ENCODE measurements at regions not wholly inside any gene's neighbourhood (a gene's known extent, or its start where the extent isn't known, plus 50 kb on each side); places are given as distances from the start of the nearest gene placed in this dataset.
A peak's percentile ranks its signal among the peaks of the same experiment; 100 is the strongest.

DNA sequence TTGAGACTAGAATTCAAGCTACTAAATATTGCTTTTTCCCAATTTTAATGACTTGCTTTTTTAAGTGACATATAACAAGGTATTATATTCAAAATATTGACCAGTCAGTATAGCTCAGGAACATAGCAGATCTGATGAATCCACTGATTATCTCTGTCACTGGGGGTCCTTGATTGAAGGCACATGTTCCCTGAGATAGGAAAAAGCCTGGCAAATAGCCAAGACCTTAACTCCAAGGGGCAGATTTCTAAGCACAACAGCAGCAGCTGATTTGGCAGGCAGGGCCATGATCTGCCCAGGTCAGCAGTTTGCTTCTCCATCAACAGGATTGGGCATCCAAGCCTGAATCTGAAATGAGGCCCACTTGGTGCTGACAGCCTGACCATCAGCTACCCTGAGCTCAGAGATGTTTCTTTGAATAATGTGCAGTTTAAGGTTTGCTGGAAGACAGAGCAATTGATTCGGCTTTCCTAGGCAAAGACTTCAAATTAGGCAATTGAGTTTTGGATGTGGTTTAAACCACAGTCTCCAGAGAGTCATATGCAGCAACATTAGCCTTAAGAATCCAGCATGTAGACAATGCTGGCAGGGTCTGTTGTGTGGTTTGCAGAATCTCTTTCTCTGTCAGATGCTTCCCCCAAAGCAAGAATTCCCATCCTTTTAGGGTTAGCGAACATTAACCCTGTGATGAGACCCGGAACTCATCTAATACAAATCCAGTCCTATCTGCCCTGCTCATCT is 352.6 kb downstream of the ADRA2A start (continued):
- TF ChIP-seq NANOG (IDR thresholded peaks at IDR 0.05; ENCODE audit: borderline replicate concordance) (no peak), CTCF (conservative IDR thresholded peaks at IDR 0.05; ENCODE audit: low read depth in 2 of 2) (no peak), EZH2 (IDR thresholded peaks at IDR 0.05; ENCODE audit: low read depth, unreplicated experiment) (no peak), STAT1 (IDR thresholded peaks at IDR 0.05; ENCODE audit: unreplicated experiment) (no peak), ZNF114 (CRISPR knock-in tag; IDR thresholded peaks at IDR 0.05) (no peak), ZNF331 (CRISPR knock-in tag; IDR thresholded peaks at IDR 0.05; ENCODE audit: low read depth) (no peak)
- TF ChIP-seq, protein P1, sequence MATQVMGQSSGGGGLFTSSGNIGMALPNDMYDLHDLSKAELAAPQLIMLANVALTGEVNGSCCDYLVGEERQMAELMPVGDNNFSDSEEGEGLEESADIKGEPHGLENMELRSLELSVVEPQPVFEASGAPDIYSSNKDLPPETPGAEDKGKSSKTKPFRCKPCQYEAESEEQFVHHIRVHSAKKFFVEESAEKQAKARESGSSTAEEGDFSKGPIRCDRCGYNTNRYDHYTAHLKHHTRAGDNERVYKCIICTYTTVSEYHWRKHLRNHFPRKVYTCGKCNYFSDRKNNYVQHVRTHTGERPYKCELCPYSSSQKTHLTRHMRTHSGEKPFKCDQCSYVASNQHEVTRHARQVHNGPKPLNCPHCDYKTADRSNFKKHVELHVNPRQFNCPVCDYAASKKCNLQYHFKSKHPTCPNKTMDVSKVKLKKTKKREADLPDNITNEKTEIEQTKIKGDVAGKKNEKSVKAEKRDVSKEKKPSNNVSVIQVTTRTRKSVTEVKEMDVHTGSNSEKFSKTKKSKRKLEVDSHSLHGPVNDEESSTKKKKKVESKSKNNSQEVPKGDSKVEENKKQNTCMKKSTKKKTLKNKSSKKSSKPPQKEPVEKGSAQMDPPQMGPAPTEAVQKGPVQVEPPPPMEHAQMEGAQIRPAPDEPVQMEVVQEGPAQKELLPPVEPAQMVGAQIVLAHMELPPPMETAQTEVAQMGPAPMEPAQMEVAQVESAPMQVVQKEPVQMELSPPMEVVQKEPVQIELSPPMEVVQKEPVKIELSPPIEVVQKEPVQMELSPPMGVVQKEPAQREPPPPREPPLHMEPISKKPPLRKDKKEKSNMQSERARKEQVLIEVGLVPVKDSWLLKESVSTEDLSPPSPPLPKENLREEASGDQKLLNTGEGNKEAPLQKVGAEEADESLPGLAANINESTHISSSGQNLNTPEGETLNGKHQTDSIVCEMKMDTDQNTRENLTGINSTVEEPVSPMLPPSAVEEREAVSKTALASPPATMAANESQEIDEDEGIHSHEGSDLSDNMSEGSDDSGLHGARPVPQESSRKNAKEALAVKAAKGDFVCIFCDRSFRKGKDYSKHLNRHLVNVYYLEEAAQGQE (IDR thresholded peaks at IDR 0.05; ENCODE audit: unreplicated experiment), result no peak

GRCh38 chr10:111430070-111430469 is 353.2 kb downstream of the ADRA2A start:
- Histone ChIP-seq H3K9me2 (ENCODE audit: insufficient read depth) (no peaks in the 10 kb centered on the region; the same call in 1 of the 2 replicates), H3K27me3 (ENCODE audit: insufficient read depth) (no peaks in the 10 kb centered on the region), H3K27ac (ENCODE audit: low read depth) (no peak overlapping the region), H3K36me3 (ENCODE audit: insufficient read depth) (no peaks in the 10 kb centered on the region), H3K4me2 (no peak overlapping the region), H2AFZ (0 out of 2 replicates have a peak overlapping the region, but pooled peaks have one; percentile 38), H3K4me3 (no peak overlapping the region), H3K79me2 (replicated peaks; ENCODE audit: insufficient read depth) (no peaks in the 10 kb centered on the region), H3F3A (replicated peaks; ENCODE audit: low read depth) (no peaks in the 10 kb centered on the region), H3K4me1 (ENCODE audit: insufficient read depth) (peaks cover 7% of the 10 kb centered on the region; the same call in 1 of the 2 replicates), H4K20me1 (replicated peaks; ENCODE audit: insufficient read depth) (no peaks in the 10 kb centered on the region)
- ATAC-seq (no peak), DNase-seq (ENCODE audit: low spot score) (no peak)
- Mint-ChIP-seq H3K9me3 (no peaks in the 10 kb centered on the region), H3K36me3 (ENCODE audit: low read depth) (no peaks in the 10 kb centered on the region; the same call in 2 of the 3 replicates), H3K27ac (no peak overlapping the region), H3K27me3 (ENCODE audit: insufficient read depth, low read depth, poor library complexity) (peaks cover 9% of the 10 kb centered on the region), H3K4me3 (no peak overlapping the region), H3K4me1 (peaks cover 7% of the 10 kb centered on the region)
- TF ChIP-seq CREB1 (CRISPR knock-in tag; IDR thresholded peaks at IDR 0.05; ENCODE audit: low read depth) (no peak), JUNB (IDR thresholded peaks at IDR 0.05; ENCODE audit: unreplicated experiment) (no peak), ZNF331 (CRISPR knock-in tag; IDR thresholded peaks at IDR 0.05; ENCODE audit: low read depth) (no peak), STAT1 (IDR thresholded peaks at IDR 0.05; ENCODE audit: unreplicated experiment) (no peak), EZH2phosphoT487 (IDR thresholded peaks at IDR 0.05; ENCODE audit: unreplicated experiment) (no peak), NANOG (IDR thresholded peaks at IDR 0.05; ENCODE audit: borderline replicate concordance) (no peak), ETS1 (IDR thresholded peaks at IDR 0.05) (no peak), CTCF (conservative IDR thresholded peaks at IDR 0.05; ENCODE audit: low read depth in 2 of 2) (no peak)
